Neural progenitor cell (in vitro differentiated cells): ENCODE measurements at regions not wholly inside any gene's neighbourhood (a gene's known extent, or its start where the extent isn't known, plus 50 kb on each side); places are given as distances from the start of the nearest gene placed in this dataset.

Experiments
- DNase-seq: peaks from one replicate; pipeline ENCODE4 v3.0.0-alpha.2; 2016; ENCODE audit warnings: low spot score
- H2AFZ ChIP-seq: fragments of 200-600 bp; sonication (generic); replicated peaks from 2 replicates; pipeline ENCODE4 v1.6.1; 2016; ENCODE audit warnings: antibody characterized with exemption
- H3F3A ChIP-seq: fragments of 200-600 bp; sonication (generic); 2 replicates; pipeline ENCODE4 v1.6.1; 2016; ENCODE audit warnings: antibody characterized with exemption, low read depth
- H3K27ac ChIP-seq: fragments of 200-600 bp; sonication (generic); 2 replicates; pipeline ENCODE4 v1.5.1; 2016; ENCODE audit warnings: mild to moderate bottlenecking
- H3K27me3 ChIP-seq: fragments of 200-600 bp; sonication (generic); 2 replicates; pipeline ENCODE4 v1.6.1; 2016; ENCODE audit warnings: mild to moderate bottlenecking, moderate library complexity
- H3K36me3 ChIP-seq: fragments of 200-600 bp; sonication (generic); 2 replicates; pipeline ENCODE4 v1.5.1; 2016
- H3K4me1 ChIP-seq: fragments of 200-600 bp; sonication (generic); 2 replicates; pipeline ENCODE4 v1.6.1; 2016; ENCODE audit warnings: mixed run types
- H3K4me2 ChIP-seq: fragments of 200-600 bp; sonication (generic); 2 replicates; pipeline ENCODE4 v1.6.1; 2016
- H3K4me3 ChIP-seq: fragments of 200-600 bp; sonication (generic); 2 replicates; pipeline ENCODE4 v1.5.1; 2016
- H3K79me2 ChIP-seq: fragments of 200-600 bp; sonication (generic); 2 replicates; pipeline ENCODE4 v1.6.1; 2016; ENCODE audit warnings: low read depth
- H3K9ac ChIP-seq: fragments of 200-600 bp; sonication (generic); 2 replicates; pipeline ENCODE4 v1.6.1; 2016
- H3K9me3 ChIP-seq: fragments of 200-600 bp; sonication (generic); 2 replicates; pipeline ENCODE4 v1.5.1; 2016; ENCODE audit warnings: low read depth
- H4K20me1 ChIP-seq: fragments of 200-600 bp; sonication (generic); 2 replicates; pipeline ENCODE4 v1.6.1; 2016; ENCODE audit warnings: low read depth
- H3K27ac Mint-ChIP-seq: 3 replicates; pipeline ENCODE4 v1.8.0; 2021; ENCODE audit warnings: mixed read lengths
- H3K27me3 Mint-ChIP-seq: 2 replicates; pipeline ENCODE4 v1.8.0; 2022; ENCODE audit warnings: low read depth, mild to moderate bottlenecking, inconsistent platforms, moderate library complexity, mixed read lengths; ENCODE audit not compliant: insufficient read depth
- H3K36me3 Mint-ChIP-seq: 3 replicates; pipeline ENCODE4 v1.8.0; 2021; ENCODE audit warnings: mixed read lengths
- H3K4me1 Mint-ChIP-seq: 3 replicates; pipeline ENCODE4 v1.8.0; 2021; ENCODE audit warnings: mixed read lengths
- H3K4me3 Mint-ChIP-seq: 3 replicates; pipeline ENCODE4 v1.8.0; 2021; ENCODE audit warnings: mild to moderate bottlenecking, moderate library complexity, mixed read lengths
- H3K9me3 Mint-ChIP-seq: 3 replicates; pipeline ENCODE4 v1.8.0; 2020; ENCODE audit warnings: mixed read lengths
- EZH2 ChIP-seq: fragments of 200-600 bp; sonication (generic); IDR thresholded peaks from 2 replicates; pipeline ENCODE4 v1.6.1; 2017; ENCODE audit warnings: antibody characterized with exemption, mild to moderate bottlenecking, moderate library complexity
- EZH2phosphoT487 ChIP-seq: fragments of 200-600 bp; sonication (generic); IDR thresholded peaks from 2 replicates; pipeline ENCODE4 v1.6.1; 2017; ENCODE audit warnings: antibody characterized with exemption
- TF ChIP-seq, protein P1 (sequence below): fragments of 200-600 bp; sonication (generic); IDR thresholded peaks from 2 replicates; pipeline ENCODE4 v1.5.1; 2017; ENCODE audit warnings: antibody characterized with exemption, mild to moderate bottlenecking

DNA sequence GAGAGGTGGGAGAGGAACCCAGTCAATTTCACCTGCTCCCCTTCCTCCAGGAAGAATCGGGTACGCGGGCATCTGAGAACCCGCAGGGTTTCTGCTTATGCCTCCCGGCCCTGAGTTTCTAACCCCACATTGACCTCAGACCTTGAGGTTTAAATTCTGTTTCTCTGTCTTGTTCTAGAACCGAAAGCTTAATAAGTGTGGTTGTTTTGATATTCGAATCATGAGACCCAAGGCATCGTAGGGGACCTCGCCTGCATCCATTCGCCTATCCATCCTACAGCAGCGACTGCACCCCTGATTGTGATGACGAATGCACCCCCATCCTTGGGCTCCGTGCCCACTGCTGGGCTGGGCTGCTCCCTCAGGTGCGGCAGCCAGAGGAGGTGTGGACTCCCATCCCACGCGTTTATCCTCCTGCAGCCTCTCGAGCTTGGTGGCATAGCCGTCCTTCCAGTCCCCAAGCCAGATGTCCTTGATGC is 80.8 kb upstream of the IER5L start:
- DNase-seq: no peak
- TF ChIP-seq, protein P1, sequence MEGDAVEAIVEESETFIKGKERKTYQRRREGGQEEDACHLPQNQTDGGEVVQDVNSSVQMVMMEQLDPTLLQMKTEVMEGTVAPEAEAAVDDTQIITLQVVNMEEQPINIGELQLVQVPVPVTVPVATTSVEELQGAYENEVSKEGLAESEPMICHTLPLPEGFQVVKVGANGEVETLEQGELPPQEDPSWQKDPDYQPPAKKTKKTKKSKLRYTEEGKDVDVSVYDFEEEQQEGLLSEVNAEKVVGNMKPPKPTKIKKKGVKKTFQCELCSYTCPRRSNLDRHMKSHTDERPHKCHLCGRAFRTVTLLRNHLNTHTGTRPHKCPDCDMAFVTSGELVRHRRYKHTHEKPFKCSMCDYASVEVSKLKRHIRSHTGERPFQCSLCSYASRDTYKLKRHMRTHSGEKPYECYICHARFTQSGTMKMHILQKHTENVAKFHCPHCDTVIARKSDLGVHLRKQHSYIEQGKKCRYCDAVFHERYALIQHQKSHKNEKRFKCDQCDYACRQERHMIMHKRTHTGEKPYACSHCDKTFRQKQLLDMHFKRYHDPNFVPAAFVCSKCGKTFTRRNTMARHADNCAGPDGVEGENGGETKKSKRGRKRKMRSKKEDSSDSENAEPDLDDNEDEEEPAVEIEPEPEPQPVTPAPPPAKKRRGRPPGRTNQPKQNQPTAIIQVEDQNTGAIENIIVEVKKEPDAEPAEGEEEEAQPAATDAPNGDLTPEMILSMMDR: no peak
- TF ChIP-seq EZH2phosphoT487: no peak
- no peak for TF ChIP-seq EZH2
- Histone ChIP-seq H2AFZ (peak overlapping the region; percentile 48), H3K79me2 (no peaks in the 10 kb centered on the region), H3K4me1 (peaks cover 12% of the 10 kb centered on the region), H3K36me3 (no peaks in the 10 kb centered on the region), H4K20me1 (no peaks in the 10 kb centered on the region), H3K27me3 (peaks cover 40% of the 10 kb centered on the region), H3K4me3 (peak overlapping the region; percentile 14), H3K4me2 (peak overlapping the region; percentile 68), H3K9ac (no peak overlapping the region), H3F3A (peaks cover 10% of the 10 kb centered on the region), H3K27ac (no peak overlapping the region), H3K9me3 (no peaks in the 10 kb centered on the region)
- H3K4me1 Mint-ChIP-seq: peaks cover 57% of the 10 kb centered on the region
- H3K4me3 Mint-ChIP-seq: peak overlapping the region; percentile 64
- no peak overlapping the region for H3K27ac Mint-ChIP-seq
- no peaks in the 10 kb centered on the region for H3K36me3 Mint-ChIP-seq
- H3K9me3 Mint-ChIP-seq: peaks cover 14% of the 10 kb centered on the region
- H3K27me3 Mint-ChIP-seq: peaks cover 24% of the 10 kb centered on the region

DNA sequence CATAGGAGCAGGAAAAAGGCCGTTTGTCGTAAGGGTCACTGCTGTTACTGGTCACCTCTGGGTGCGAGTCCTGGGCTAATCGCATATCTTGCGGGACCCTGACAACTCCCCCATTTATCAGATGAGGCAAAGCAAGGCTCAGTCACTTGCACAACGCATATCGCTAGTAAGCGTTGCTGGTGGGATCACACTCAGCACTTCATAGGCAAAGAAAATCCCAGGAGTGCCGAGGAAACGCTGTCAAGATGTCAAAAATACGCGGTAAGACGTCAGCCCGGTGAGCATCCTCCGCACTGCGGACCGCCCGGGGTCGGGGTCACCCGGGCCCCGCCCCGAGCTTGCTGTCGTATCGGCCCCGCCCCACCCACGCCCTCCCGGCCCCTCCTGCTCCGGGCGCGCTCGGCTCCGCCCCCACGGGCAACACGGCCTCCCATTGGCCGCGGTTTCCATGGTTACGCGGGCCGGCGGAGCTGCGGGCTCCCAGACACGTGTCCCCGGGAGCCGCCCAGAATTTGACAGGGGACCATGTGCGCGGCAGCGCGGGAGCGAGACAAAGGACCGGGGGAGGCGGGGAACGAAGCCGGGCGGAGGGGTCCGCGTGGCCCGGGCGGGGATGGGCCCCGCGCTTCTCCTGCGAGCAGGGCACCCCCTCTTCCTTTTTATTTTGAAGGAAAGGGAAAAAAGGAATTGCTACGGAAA is 80.2 kb upstream of the IER5L start:
- peak overlapping the region; percentile 48 for H2AFZ ChIP-seq
- H3K4me3 ChIP-seq: peak overlapping the region; percentile 15
- Mint-ChIP-seq H3K4me3 (peak overlapping the region; percentile 53), H3K4me1 (peaks cover 58% of the 10 kb centered on the region), H3K36me3 (no peaks in the 10 kb centered on the region), H3K27me3 (peaks cover 21% of the 10 kb centered on the region), H3K9me3 (peaks cover 11% of the 10 kb centered on the region), H3K27ac (no peak overlapping the region)
- H3K4me2 ChIP-seq: peak overlapping the region; percentile 68
- H3K27ac ChIP-seq: no peak overlapping the region
- DNase-seq: peak; percentile 100
- peaks cover 10% of the 10 kb centered on the region for H3F3A ChIP-seq
- no peaks in the 10 kb centered on the region for H4K20me1 ChIP-seq
- H3K9me3 ChIP-seq: no peaks in the 10 kb centered on the region
- peaks cover 40% of the 10 kb centered on the region for H3K27me3 ChIP-seq
- no peaks in the 10 kb centered on the region for H3K79me2 ChIP-seq
- TF ChIP-seq EZH2: no peak
- TF ChIP-seq, protein P1: no peak
- no peak for TF ChIP-seq EZH2phosphoT487
- no peaks in the 10 kb centered on the region for H3K36me3 ChIP-seq
- H3K4me1 ChIP-seq: peaks cover 18% of the 10 kb centered on the region
- no peak overlapping the region for H3K9ac ChIP-seq

DNA sequence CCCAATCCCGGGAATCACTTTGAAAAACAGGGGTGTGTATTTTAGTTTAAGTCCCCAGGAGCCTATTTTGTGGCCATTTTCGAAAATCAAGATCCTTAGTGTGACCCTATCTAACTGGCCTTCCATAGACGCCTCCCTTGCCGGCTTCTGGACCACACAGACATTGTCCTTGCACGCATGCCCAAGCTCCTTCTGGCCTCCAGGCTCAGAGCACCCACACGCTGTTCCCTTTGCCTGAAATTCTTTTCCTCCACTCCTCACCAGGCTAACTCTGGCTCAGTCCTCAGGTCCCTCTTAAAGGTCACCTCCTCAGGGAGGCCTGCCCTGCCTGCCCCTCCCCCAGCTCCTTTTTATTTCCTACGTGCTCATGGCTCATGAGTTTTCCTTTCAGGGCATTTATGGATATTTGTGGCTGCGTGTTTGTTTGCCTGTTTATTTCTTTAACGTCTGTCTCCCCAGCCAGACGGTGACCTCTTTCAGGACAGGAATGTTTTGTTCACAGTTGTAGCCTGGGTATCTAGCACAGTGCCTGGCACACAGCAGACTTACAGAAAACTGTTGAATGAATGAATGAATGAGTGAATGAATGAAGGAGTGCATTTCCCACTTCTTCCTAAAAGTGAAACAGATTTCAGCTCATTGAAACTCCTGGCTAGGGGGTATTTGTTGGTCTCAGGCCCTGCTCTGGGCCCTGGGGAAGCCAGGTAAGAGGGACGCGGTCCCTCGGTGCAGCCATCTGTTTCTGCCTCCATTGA is 79.1 kb upstream of the IER5L start:
- Histone ChIP-seq H3F3A (peaks cover 10% of the 10 kb centered on the region), H3K36me3 (no peaks in the 10 kb centered on the region), H4K20me1 (no peaks in the 10 kb centered on the region), H3K79me2 (no peaks in the 10 kb centered on the region), H3K9ac (no peak overlapping the region), H3K4me2 (no peak overlapping the region), H3K9me3 (no peaks in the 10 kb centered on the region), H3K27ac (no peak overlapping the region), H2AFZ (no peak overlapping the region), H3K4me1 (peaks cover 20% of the 10 kb centered on the region), H3K27me3 (peaks cover 40% of the 10 kb centered on the region), H3K4me3 (no peak overlapping the region)
- TF ChIP-seq, protein P1: no peak
- no peak for TF ChIP-seq EZH2
- no peak for TF ChIP-seq EZH2phosphoT487
- H3K36me3 Mint-ChIP-seq: no peaks in the 10 kb centered on the region
- H3K9me3 Mint-ChIP-seq: peaks cover 6% of the 10 kb centered on the region
- peaks cover 21% of the 10 kb centered on the region for H3K27me3 Mint-ChIP-seq
- peak overlapping the region; percentile 53 for H3K4me3 Mint-ChIP-seq
- peaks cover 62% of the 10 kb centered on the region for H3K4me1 Mint-ChIP-seq
- DNase-seq: no peak
- no peak overlapping the region for H3K27ac Mint-ChIP-seq
